ENCODE measurements at regions not wholly inside any gene's neighbourhood (a gene's known extent, or its start where the extent isn't known, plus 50 kb on each side); places are given as distances from the start of the nearest gene placed in this dataset.

DNA sequence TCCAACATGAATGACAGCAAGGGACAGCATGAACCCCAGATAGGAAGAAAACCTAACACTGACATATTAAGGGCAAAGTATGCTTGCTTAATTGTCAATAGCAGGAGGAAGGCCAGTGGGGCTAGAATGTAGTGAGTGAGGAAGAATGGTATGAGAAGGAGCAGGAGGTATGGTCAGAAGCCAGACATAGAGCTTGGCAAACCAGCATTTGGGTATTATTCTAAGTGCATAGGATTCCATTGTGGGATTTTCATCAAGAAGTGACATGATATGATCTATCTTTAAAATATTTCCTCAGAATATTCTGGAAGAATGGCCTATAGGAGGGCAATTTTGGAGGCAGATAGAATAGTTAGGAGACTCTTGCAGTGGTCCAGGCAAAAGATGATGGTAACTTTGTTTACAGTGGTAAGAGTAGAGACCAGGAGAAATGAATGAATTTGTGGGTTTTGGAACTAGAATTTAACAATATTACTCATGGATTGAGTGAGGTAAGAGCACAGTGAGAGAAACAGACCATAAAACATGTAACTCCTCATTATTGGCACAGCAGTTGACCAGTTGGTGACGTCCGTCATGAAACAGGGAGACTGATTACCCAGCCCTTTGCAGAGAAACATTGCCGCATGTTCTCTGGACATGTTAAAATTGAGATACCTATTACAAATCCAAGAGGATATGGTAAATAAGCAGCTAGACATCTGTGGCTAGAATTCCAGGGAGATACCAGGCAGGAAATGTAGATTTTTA is 246.5 kb upstream of the HS3ST1 start:
- TF ChIP-seq EP300 (IDR thresholded peaks at IDR 0.05) (no peak), POLR2A (IDR thresholded peaks at IDR 0.05) (no peak)
- TF ChIP-seq, protein P1, sequence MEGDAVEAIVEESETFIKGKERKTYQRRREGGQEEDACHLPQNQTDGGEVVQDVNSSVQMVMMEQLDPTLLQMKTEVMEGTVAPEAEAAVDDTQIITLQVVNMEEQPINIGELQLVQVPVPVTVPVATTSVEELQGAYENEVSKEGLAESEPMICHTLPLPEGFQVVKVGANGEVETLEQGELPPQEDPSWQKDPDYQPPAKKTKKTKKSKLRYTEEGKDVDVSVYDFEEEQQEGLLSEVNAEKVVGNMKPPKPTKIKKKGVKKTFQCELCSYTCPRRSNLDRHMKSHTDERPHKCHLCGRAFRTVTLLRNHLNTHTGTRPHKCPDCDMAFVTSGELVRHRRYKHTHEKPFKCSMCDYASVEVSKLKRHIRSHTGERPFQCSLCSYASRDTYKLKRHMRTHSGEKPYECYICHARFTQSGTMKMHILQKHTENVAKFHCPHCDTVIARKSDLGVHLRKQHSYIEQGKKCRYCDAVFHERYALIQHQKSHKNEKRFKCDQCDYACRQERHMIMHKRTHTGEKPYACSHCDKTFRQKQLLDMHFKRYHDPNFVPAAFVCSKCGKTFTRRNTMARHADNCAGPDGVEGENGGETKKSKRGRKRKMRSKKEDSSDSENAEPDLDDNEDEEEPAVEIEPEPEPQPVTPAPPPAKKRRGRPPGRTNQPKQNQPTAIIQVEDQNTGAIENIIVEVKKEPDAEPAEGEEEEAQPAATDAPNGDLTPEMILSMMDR (IDR thresholded peaks at IDR 0.05), result no peak
- no peaks in the 10 kb centered on the region for H3K27me3 ChIP-seq
- no peak for DNase-seq
- no peak overlapping the region for H3K4me3 ChIP-seq
- no peaks in the 10 kb centered on the region for H3K36me3 ChIP-seq
- H3K27ac ChIP-seq, result no peak overlapping the region
- no peaks in the 10 kb centered on the region for H3K4me1 ChIP-seq
- H3K9me3 ChIP-seq, result no peaks in the 10 kb centered on the region
- intact Hi-C loops (cut with DNase I), result no loop called here
- 95 to 96% methylated on average over 3 of the region's 3 CpGs for WGBS, 2 donors

DNA sequence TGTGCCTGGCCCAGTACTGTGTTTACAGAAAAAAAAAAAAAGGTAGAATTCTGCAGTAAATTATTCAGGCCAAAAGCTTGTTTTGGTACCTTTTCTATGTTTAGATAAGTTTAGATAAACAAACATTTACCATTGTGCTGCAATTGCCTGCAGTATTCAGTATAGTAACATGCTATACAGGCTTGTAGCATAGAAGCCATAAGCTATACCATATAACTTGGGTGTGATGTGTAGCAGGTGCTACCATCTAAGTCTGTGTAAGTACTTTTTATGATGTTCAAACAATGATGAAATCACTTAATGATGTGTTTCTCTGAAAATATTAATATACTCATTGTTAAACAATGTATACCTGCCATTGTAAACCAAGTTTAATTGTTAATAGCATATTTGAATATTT is 241.6 kb upstream of the HS3ST1 start:
- Histone ChIP-seq H3K4me3 (no peak overlapping the region), H3K27me3 (no peaks in the 10 kb centered on the region), H3K4me1 (no peaks in the 10 kb centered on the region), H3K9me3 (no peaks in the 10 kb centered on the region), H3K27ac (no peak overlapping the region), H3K36me3 (no peaks in the 10 kb centered on the region)
- no peak for TF ChIP-seq POLR2A (IDR thresholded peaks at IDR 0.05)
- TF ChIP-seq, protein P1 (IDR thresholded peaks at IDR 0.05), result no peak
- TF ChIP-seq POLR2AphosphoS5 (IDR thresholded peaks at IDR 0.05), result no peak
- TF ChIP-seq EP300 (IDR thresholded peaks at IDR 0.05), result no peak
- no peak for DNase-seq
- intact Hi-C loops (cut with DNase I), result no loop called here

DNA sequence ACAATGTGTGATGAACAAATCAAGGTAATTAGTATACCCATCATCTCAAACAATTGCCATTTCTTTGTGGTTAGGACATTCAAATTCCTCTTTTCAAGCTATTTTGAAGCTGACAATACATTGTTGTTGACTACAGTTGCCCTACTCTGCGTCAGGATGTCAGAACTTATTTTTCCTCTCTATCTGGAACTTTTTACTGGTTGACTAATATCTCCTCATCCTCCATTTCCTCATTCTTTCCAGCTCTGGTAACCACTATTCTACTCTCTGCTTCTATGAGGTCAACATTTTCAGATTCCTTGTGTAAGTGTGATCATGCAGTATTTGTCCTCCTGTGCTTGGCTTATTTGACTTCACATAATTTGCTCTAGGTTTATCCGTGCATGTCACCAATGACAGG is 240.5 kb upstream of the HS3ST1 start:
- Histone ChIP-seq H3K36me3 (no peaks in the 10 kb centered on the region), H3K4me1 (no peaks in the 10 kb centered on the region), H3K27ac (no peak overlapping the region), H3K9me3 (no peaks in the 10 kb centered on the region), H3K4me3 (no peak overlapping the region), H3K27me3 (no peaks in the 10 kb centered on the region)
- no peak for DNase-seq
- TF ChIP-seq POLR2AphosphoS5 (IDR thresholded peaks at IDR 0.05), result no peak
- no peak for TF ChIP-seq EP300 (IDR thresholded peaks at IDR 0.05)
- no peak for TF ChIP-seq POLR2A (IDR thresholded peaks at IDR 0.05)
- TF ChIP-seq, protein P1 (IDR thresholded peaks at IDR 0.05), result no peak
- 53 to 75% methylated on average over 2 of the region's 2 CpGs for WGBS, 2 donors
- intact Hi-C loops (cut with DNase I), result no loop called here

DNA sequence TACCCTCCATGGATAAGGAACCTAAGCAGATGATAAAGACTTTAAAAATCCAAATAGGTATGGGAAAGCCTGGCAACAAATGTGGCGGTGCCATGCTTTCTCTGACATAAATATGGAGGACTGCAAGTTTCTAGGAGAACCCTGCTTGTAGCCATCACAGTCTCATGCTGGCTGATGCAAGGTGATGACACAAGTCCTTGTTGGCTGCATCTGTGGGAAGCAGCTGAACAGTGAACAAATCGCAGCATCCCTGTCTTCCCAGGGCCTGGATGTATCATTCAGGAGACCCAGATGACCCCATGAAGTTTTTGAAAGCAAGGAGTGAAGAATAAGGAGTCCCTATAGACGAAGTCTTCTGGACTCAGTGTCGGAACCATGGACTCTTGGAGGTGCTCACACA is 234.4 kb upstream of the HS3ST1 start:
- no peak overlapping the region for H3K4me3 ChIP-seq
- H3K27me3 ChIP-seq, result no peaks in the 10 kb centered on the region
- TF ChIP-seq POLR2A (IDR thresholded peaks at IDR 0.05), result no peak
- no peak for TF ChIP-seq EP300 (IDR thresholded peaks at IDR 0.05)
- H3K27ac ChIP-seq, result no peak overlapping the region
- intact Hi-C loops (cut with DNase I), result no loop called here
- no peaks in the 10 kb centered on the region for H3K9me3 ChIP-seq
- H3K36me3 ChIP-seq, result no peaks in the 10 kb centered on the region
- no peak for DNase-seq
- H3K4me1 ChIP-seq, result no peaks in the 10 kb centered on the region
- 93% methylated on average over 4 of the region's 4 CpGs for WGBS, 2 donors

DNA sequence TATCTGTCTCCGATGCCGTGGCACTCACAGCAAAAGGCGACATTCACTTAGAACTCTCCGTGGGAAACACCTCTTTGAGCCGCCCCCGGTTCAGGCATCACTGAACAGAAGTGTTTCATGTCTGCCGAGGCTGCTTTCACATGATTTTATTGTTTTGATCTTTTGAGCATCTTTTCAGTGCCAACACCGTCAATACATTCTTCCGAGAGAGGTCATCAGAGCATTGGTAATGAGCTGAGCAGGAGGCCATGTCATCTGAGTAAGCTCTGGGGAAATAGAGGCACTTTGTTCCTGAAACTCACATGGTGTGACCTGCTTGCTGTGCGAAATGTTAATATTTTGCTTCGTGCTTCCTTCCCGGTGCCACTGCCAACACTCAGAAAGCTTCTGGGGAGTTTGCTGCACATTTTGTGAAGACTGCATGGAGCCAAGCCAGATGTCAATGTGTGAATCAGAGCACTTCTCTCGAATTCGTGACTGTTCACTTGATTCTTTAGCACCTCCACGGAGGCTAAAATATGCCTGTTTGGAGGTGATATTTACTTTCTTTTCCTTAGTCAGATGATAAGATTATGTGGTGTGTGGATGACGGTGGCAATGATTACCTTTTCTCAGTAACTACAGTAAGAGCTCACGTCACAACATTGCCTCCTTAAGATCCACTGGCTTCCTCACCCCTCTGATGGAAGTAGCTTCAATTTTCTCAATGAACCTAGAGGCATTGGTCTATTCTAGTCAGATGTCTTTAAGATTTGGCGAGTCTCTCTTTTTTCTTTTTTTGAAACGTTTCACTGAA is 222.3 kb upstream of the HS3ST1 start:
- no peak for TF ChIP-seq EP300 (IDR thresholded peaks at IDR 0.05)
- no peak for TF ChIP-seq POLR2A (IDR thresholded peaks at IDR 0.05)
- TF ChIP-seq, protein P1 (IDR thresholded peaks at IDR 0.05), result no peak
- no peak for TF ChIP-seq POLR2AphosphoS5 (IDR thresholded peaks at IDR 0.05)
- 74 to 84% methylated on average over 19 of the region's 19 CpGs for WGBS, 2 donors
- no peaks in the 10 kb centered on the region for H3K27me3 ChIP-seq
- no peak for DNase-seq
- no peak overlapping the region for H3K4me3 ChIP-seq
- intact Hi-C loops (cut with DNase I), result no loop called here
- H3K36me3 ChIP-seq, result no peaks in the 10 kb centered on the region
- no peaks in the 10 kb centered on the region for H3K9me3 ChIP-seq
- H3K27ac ChIP-seq, result no peak overlapping the region
- H3K4me1 ChIP-seq, result no peaks in the 10 kb centered on the region

Measured in sigmoid colon (tissue), 6 donors.